Activated T-cell treated with anti-CD3 and anti-CD28 coated beads, Interleukin-2, amount 50 U/mL, for 72 hours (primary cell): ENCODE measurements at regions not wholly inside any gene's neighbourhood (a gene's known extent, or its start where the extent isn't known, plus 50 kb on each side); places are given as distances from the start of the nearest gene placed in this dataset.
A peak's percentile ranks its signal among the peaks of the same experiment; 100 is the strongest.

Experiments
- ATAC-seq, 2 donors: fragments of 150-1000 bp; cut with Tn5 transposase; replicated peaks in 1 of 2; 2 replicates each; pipeline ENCODE4 v1.10.0; 2021; ENCODE audit warnings: moderate library complexity in 2 of 2, mild to moderate bottlenecking in 1 of 2
- DNase-seq, 2 donors: peaks; one replicate each; pipeline ENCODE4 v3.0.0; 2021 to 2022; ENCODE audit warnings: mixed read lengths in 1 of 2
- H3K27ac Mint-ChIP-seq: one replicate; pipeline ENCODE4 v1.8.0; 2022; ENCODE audit warnings: mild to moderate bottlenecking, moderate library complexity, mixed read lengths
- H3K27me3 Mint-ChIP-seq: one replicate; pipeline ENCODE4 v1.8.0; 2022; ENCODE audit warnings: low read depth, mixed read lengths
- H3K36me3 Mint-ChIP-seq, 2 donors: one replicate each; pipeline ENCODE4 v1.8.0; 2022; ENCODE audit warnings: mixed read lengths in 2 of 2, mild to moderate bottlenecking in 1 of 2; ENCODE audit not compliant: insufficient read depth in 2 of 2
- H3K4me1 Mint-ChIP-seq: one replicate; pipeline ENCODE4 v1.8.0; 2022; ENCODE audit warnings: low read depth, mixed read lengths
- H3K4me3 Mint-ChIP-seq, 2 donors: one replicate each; pipeline ENCODE4 v1.8.0; 2022; ENCODE audit warnings: mild to moderate bottlenecking in 2 of 2, mixed read lengths in 2 of 2, moderate library complexity in 2 of 2
- H3K9me3 Mint-ChIP-seq, 2 donors: one replicate each; pipeline ENCODE4 v1.8.0; 2022; ENCODE audit warnings: mixed read lengths in 2 of 2

GRCh38 chr4:111636961-111637585 is 508.2 kb upstream of the FAM241A start:
- no peaks in the 10 kb centered on the region for H3K36me3 Mint-ChIP-seq
- H3K27me3 Mint-ChIP-seq = peaks cover 5% of the 10 kb centered on the region
- no peaks in the 10 kb centered on the region for H3K4me1 Mint-ChIP-seq
- no peak for DNase-seq
- peaks cover 1 to 2% of the 10 kb centered on the region in 2 donors for H3K9me3 Mint-ChIP-seq
- H3K27ac Mint-ChIP-seq = no peak overlapping the region
- no peak overlapping the region for H3K4me3 Mint-ChIP-seq
- ATAC-seq = no peak

- no peak for DNase-seq
- Mint-ChIP-seq H3K27ac (no peak overlapping the region), H3K9me3 (peaks cover 1 to 2% of the 10 kb centered on the region in 2 donors), H3K4me1 (no peaks in the 10 kb centered on the region), H3K4me3 (no peak overlapping the region), H3K36me3 (no peaks in the 10 kb centered on the region), H3K27me3 (peaks cover 5% of the 10 kb centered on the region)
- ATAC-seq = no peak
These were observed 506.0 kb upstream of the FAM241A start for GRCh38 chr4:111639120-111639690.

- ATAC-seq (no peak), DNase-seq (no peak)
- Mint-ChIP-seq H3K4me1 (no peaks in the 10 kb centered on the region), H3K27me3 (peaks cover 5% of the 10 kb centered on the region), H3K27ac (no peak overlapping the region), H3K4me3 (no peak overlapping the region), H3K9me3 (peaks cover 1 to 2% of the 10 kb centered on the region in 2 donors), H3K36me3 (no peaks in the 10 kb centered on the region)
These were observed 505.4 kb upstream of the FAM241A start for GRCh38 chr4:111639876-111640275.

GRCh38 chr4:111641813-111642579 is 503.3 kb upstream of the FAM241A start:
- H3K27me3 Mint-ChIP-seq = peaks cover 5% of the 10 kb centered on the region
- DNase-seq (peak; percentile 28 to 43), ATAC-seq (peak; percentile 41 to 62)
- H3K4me1 Mint-ChIP-seq = no peaks in the 10 kb centered on the region
- peaks cover 1 to 2% of the 10 kb centered on the region in 2 donors for H3K9me3 Mint-ChIP-seq
- no peaks in the 10 kb centered on the region for H3K36me3 Mint-ChIP-seq
- no peak overlapping the region for H3K27ac Mint-ChIP-seq
- H3K4me3 Mint-ChIP-seq = no peak overlapping the region

GRCh38 chr4:111648056-111648455 is 497.2 kb upstream of the FAM241A start:
- ATAC-seq (no peak), DNase-seq (no peak)
- H3K4me1 Mint-ChIP-seq = no peaks in the 10 kb centered on the region
- H3K27me3 Mint-ChIP-seq = no peaks in the 10 kb centered on the region
- H3K4me3 Mint-ChIP-seq = no peak overlapping the region
- no peak overlapping the region for H3K27ac Mint-ChIP-seq
- H3K9me3 Mint-ChIP-seq = peaks cover 0 to 2% of the 10 kb centered on the region in 2 donors
- no peaks in the 10 kb centered on the region for H3K36me3 Mint-ChIP-seq

- no peak for ATAC-seq
- Mint-ChIP-seq H3K36me3 (no peaks in the 10 kb centered on the region), H3K27ac (no peak overlapping the region), H3K27me3 (no peaks in the 10 kb centered on the region), H3K4me1 (no peaks in the 10 kb centered on the region), H3K9me3 (peaks cover 2% of the 10 kb centered on the region in 2 donors), H3K4me3 (no peak overlapping the region)
- DNase-seq = no peak
These were observed 495.9 kb upstream of the FAM241A start for GRCh38 chr4:111649308-111649707.

GRCh38 chr4:111650146-111650545 is 495.1 kb upstream of the FAM241A start:
- no peak for DNase-seq
- peaks cover 2 to 4% of the 10 kb centered on the region in 2 donors for H3K9me3 Mint-ChIP-seq
- no peak for ATAC-seq
- no peak overlapping the region for H3K4me3 Mint-ChIP-seq
- no peaks in the 10 kb centered on the region for H3K36me3 Mint-ChIP-seq
- no peak overlapping the region for H3K27ac Mint-ChIP-seq
- H3K27me3 Mint-ChIP-seq = no peaks in the 10 kb centered on the region
- H3K4me1 Mint-ChIP-seq = no peaks in the 10 kb centered on the region

- ATAC-seq (no peak), DNase-seq (no peak)
- Mint-ChIP-seq H3K4me1 (no peaks in the 10 kb centered on the region), H3K36me3 (no peaks in the 10 kb centered on the region), H3K27ac (no peak overlapping the region), H3K27me3 (no peaks in the 10 kb centered on the region), H3K9me3 (peaks cover 2 to 4% of the 10 kb centered on the region in 2 donors), H3K4me3 (no peak overlapping the region)
These were observed 494.6 kb upstream of the FAM241A start for GRCh38 chr4:111650674-111651086.

GRCh38 chr4:111652236-111652635 is 493.0 kb upstream of the FAM241A start:
- ATAC-seq = no peak
- Mint-ChIP-seq H3K4me1 (no peaks in the 10 kb centered on the region), H3K4me3 (no peak overlapping the region), H3K36me3 (no peaks in the 10 kb centered on the region), H3K9me3 (peaks cover 2 to 4% of the 10 kb centered on the region in 2 donors), H3K27me3 (no peaks in the 10 kb centered on the region), H3K27ac (no peak overlapping the region)
- DNase-seq = no peak

GRCh38 chr4:111652986-111653385 is 492.3 kb upstream of the FAM241A start:
- no peak overlapping the region for H3K27ac Mint-ChIP-seq
- H3K27me3 Mint-ChIP-seq = no peaks in the 10 kb centered on the region
- DNase-seq (no peak), ATAC-seq (no peak)
- H3K36me3 Mint-ChIP-seq = no peaks in the 10 kb centered on the region
- H3K4me3 Mint-ChIP-seq = no peak overlapping the region
- H3K4me1 Mint-ChIP-seq = no peaks in the 10 kb centered on the region
- peaks cover 2 to 4% of the 10 kb centered on the region in 2 donors for H3K9me3 Mint-ChIP-seq

- Mint-ChIP-seq H3K27me3 (no peaks in the 10 kb centered on the region), H3K4me1 (no peaks in the 10 kb centered on the region), H3K36me3 (no peaks in the 10 kb centered on the region), H3K4me3 (no peak overlapping the region), H3K9me3 (peaks cover 3% of the 10 kb centered on the region in 2 donors), H3K27ac (no peak overlapping the region)
- DNase-seq (no peak), ATAC-seq (no peak)
These were observed 482.8 kb upstream of the FAM241A start for GRCh38 chr4:111662496-111662895.

- DNase-seq = no peak
- H3K27ac Mint-ChIP-seq = no peak overlapping the region
- no peak for ATAC-seq
- H3K27me3 Mint-ChIP-seq = no peaks in the 10 kb centered on the region
- peaks cover 3% of the 10 kb centered on the region in 2 donors for H3K9me3 Mint-ChIP-seq
- H3K4me1 Mint-ChIP-seq = no peaks in the 10 kb centered on the region
- H3K36me3 Mint-ChIP-seq = no peaks in the 10 kb centered on the region
- no peak overlapping the region for H3K4me3 Mint-ChIP-seq
These were observed 480.8 kb upstream of the FAM241A start for GRCh38 chr4:111664308-111664945.

- no peak for DNase-seq
- no peaks in the 10 kb centered on the region for H3K4me1 Mint-ChIP-seq
- no peak overlapping the region for H3K4me3 Mint-ChIP-seq
- no peak overlapping the region for H3K27ac Mint-ChIP-seq
- peaks cover 3 to 5% of the 10 kb centered on the region in 2 donors for H3K9me3 Mint-ChIP-seq
- H3K36me3 Mint-ChIP-seq = no peaks in the 10 kb centered on the region
- no peak for ATAC-seq
- H3K27me3 Mint-ChIP-seq = no peaks in the 10 kb centered on the region
These were observed 478.4 kb upstream of the FAM241A start for GRCh38 chr4:111666826-111667360.
